DND-41 (cell line): ENCODE measurements at regions not wholly inside any gene's neighbourhood (a gene's known extent, or its start where the extent isn't known, plus 50 kb on each side); places are given as distances from the start of the nearest gene placed in this dataset.

ENCODE experiments used
- ATAC-seq: fragments of 200-7000 bp; cut with Tn5 transposase; 3 replicates; pipeline ENCODE4 v1.9.1; 2021; ENCODE audit warnings: low read depth; ENCODE audit not compliant: insufficient read depth
- DNase-seq: peaks from one replicate; pipeline ENCODE4 v3.0.0-alpha.2; 2020
- H2AFZ ChIP-seq: 2 replicates; pipeline ENCODE4 v1.6.0; 2012; ENCODE audit warnings: low read depth, low read length
- H3K27ac ChIP-seq: 2 replicates; pipeline ENCODE4 v1.5.1; 2012; ENCODE audit warnings: low read length, inconsistent platforms
- H3K27me3 ChIP-seq: fragments of 200-600 bp; sonication (generic); 2 replicates; pipeline ENCODE4 v1.6.0; 2012; ENCODE audit warnings: low read length, mild to moderate bottlenecking, inconsistent platforms; ENCODE audit not compliant: insufficient read depth, poor library complexity
- H3K36me3 ChIP-seq: 2 replicates; pipeline ENCODE4 v1.5.1; 2012; ENCODE audit warnings: low read length, inconsistent platforms; ENCODE audit not compliant: insufficient read depth
- H3K4me1 ChIP-seq: 2 replicates; pipeline ENCODE4 v1.5.1; 2012; ENCODE audit warnings: mild to moderate bottlenecking, low read length; ENCODE audit not compliant: insufficient read depth
- H3K4me2 ChIP-seq: 2 replicates; pipeline ENCODE4 v1.6.0; 2012; ENCODE audit warnings: mild to moderate bottlenecking, moderate library complexity, low read length, inconsistent platforms; ENCODE audit not compliant: insufficient read depth
- H3K4me3 ChIP-seq, 2 experiments: fragments of 200-600 bp in 1 of 2; shearing (Covaris generic) in 1 of 2; 2 replicates each; pipeline ENCODE4 v1.5.1; 2012 to 2016; ENCODE audit warnings: inconsistent platforms in 2 of 2, low read length in 2 of 2, mild to moderate bottlenecking in 2 of 2, low read depth in 1 of 2, moderate library complexity in 1 of 2
- H3K79me2 ChIP-seq: 2 replicates; pipeline ENCODE4 v1.6.0; 2012; ENCODE audit warnings: low read length, inconsistent platforms; ENCODE audit not compliant: insufficient read depth
- H3K9ac ChIP-seq: 2 replicates; pipeline ENCODE4 v1.6.0; 2012; ENCODE audit warnings: low read depth, mild to moderate bottlenecking, inconsistent platforms, low read length, moderate library complexity
- H3K9me3 ChIP-seq: 2 replicates; pipeline ENCODE4 v1.5.1; 2012; ENCODE audit warnings: low read length, moderate library complexity, mild to moderate bottlenecking, inconsistent platforms; ENCODE audit not compliant: insufficient read depth, severe bottlenecking
- H4K20me1 ChIP-seq: 2 replicates; pipeline ENCODE4 v1.6.0; 2012; ENCODE audit warnings: low read length; ENCODE audit not compliant: insufficient read depth
- EZH2 ChIP-seq: IDR thresholded peaks from 3 replicates; pipeline ENCODE4 v1.6.1; 2012; ENCODE audit warnings: borderline replicate concordance, low read depth, mild to moderate bottlenecking, moderate library complexity, low read length, inconsistent platforms; ENCODE audit not compliant: severe bottlenecking
- TF ChIP-seq, protein P1 (sequence below): IDR thresholded peaks from 2 replicates; pipeline ENCODE4 v1.5.1; 2012; ENCODE audit warnings: borderline replicate concordance, low read length, moderate library complexity, mild to moderate bottlenecking; ENCODE audit not compliant: poor library complexity, severe bottlenecking; ENCODE audit errors: extremely low read depth

DNA sequence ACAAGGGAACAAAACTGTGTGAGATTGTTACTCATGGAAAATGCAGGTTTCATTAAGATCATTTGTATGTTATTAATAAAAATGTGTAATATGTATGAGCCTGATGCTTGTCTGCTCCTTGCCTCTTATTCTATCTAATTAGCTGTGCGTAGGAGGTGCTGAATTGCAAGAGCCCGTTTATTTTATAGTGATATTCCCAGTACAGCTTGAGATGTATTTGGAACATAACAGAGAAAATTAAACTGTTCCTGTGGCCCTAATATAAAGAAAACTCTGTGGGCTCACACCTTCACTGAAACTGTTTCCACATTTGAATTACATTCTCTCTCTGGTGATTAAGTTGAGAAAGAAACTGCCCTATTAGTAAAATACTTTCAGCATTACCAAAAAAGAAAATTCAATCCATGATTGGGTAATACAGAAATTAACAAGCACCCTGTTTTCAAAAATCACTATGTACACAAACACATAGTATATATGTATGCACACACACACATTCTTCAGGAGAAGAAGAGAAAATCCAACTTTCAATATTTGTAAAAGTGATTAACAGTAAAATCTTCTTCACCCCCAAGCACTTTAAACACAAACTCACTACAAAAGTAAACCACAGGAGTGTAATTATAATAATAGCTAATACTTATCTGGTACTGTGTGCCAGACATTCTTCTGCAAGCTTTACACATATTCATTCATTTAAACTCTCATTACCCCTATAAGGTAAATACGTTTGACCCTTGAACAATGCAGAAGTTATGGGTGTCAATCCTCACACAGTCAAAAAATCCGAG, 233.2 kb downstream of the PHLDA1 start:
- ATAC-seq (no peak), DNase-seq (no peak)
- no peaks in the 10 kb centered on the region for H3K79me2 ChIP-seq
- no peaks in the 10 kb centered on the region for H4K20me1 ChIP-seq
- H3K27ac ChIP-seq: no peak overlapping the region
- TF ChIP-seq, protein P1, sequence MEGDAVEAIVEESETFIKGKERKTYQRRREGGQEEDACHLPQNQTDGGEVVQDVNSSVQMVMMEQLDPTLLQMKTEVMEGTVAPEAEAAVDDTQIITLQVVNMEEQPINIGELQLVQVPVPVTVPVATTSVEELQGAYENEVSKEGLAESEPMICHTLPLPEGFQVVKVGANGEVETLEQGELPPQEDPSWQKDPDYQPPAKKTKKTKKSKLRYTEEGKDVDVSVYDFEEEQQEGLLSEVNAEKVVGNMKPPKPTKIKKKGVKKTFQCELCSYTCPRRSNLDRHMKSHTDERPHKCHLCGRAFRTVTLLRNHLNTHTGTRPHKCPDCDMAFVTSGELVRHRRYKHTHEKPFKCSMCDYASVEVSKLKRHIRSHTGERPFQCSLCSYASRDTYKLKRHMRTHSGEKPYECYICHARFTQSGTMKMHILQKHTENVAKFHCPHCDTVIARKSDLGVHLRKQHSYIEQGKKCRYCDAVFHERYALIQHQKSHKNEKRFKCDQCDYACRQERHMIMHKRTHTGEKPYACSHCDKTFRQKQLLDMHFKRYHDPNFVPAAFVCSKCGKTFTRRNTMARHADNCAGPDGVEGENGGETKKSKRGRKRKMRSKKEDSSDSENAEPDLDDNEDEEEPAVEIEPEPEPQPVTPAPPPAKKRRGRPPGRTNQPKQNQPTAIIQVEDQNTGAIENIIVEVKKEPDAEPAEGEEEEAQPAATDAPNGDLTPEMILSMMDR: no peak
- no peak for TF ChIP-seq EZH2
- H3K27me3 ChIP-seq: no peaks in the 10 kb centered on the region
- no peaks in the 10 kb centered on the region for H3K9me3 ChIP-seq
- no peak overlapping the region for H3K9ac ChIP-seq
- H3K4me1 ChIP-seq: no peaks in the 10 kb centered on the region
- H2AFZ ChIP-seq: no peak overlapping the region
- no peaks in the 10 kb centered on the region for H3K36me3 ChIP-seq
- H3K4me2 ChIP-seq: no peak overlapping the region
- no peak overlapping the region for H3K4me3 ChIP-seq

DNA sequence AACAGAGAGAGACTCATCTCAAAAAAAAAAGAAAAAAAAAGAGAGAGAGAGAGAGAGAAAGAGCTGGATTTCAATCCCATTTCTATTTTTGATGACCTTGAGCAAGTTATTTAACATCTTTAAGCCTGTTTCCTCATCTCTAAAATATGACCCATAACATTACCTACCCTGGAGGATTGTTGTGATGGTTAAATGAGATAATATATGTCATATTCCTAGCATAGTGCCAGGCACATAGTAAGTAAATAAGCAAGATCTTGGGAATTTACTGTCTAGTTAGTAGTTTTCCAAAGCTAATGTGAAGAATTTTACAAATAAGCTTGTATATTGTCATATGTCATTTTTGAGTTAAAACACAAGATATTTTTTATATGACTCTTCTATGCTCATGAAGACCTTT, 236.5 kb downstream of the PHLDA1 start:
- H3K9me3 ChIP-seq: no peaks in the 10 kb centered on the region
- DNase-seq (no peak), ATAC-seq (no peak)
- no peak overlapping the region for H3K4me3 ChIP-seq
- no peak overlapping the region for H3K27ac ChIP-seq
- H4K20me1 ChIP-seq: no peaks in the 10 kb centered on the region
- no peak overlapping the region for H3K4me2 ChIP-seq
- H3K9ac ChIP-seq: no peak overlapping the region
- H2AFZ ChIP-seq: no peak overlapping the region
- TF ChIP-seq, protein P1: no peak
- TF ChIP-seq EZH2: no peak
- no peaks in the 10 kb centered on the region for H3K4me1 ChIP-seq
- H3K36me3 ChIP-seq: no peaks in the 10 kb centered on the region
- no peaks in the 10 kb centered on the region for H3K79me2 ChIP-seq
- H3K27me3 ChIP-seq: no peaks in the 10 kb centered on the region

DNA sequence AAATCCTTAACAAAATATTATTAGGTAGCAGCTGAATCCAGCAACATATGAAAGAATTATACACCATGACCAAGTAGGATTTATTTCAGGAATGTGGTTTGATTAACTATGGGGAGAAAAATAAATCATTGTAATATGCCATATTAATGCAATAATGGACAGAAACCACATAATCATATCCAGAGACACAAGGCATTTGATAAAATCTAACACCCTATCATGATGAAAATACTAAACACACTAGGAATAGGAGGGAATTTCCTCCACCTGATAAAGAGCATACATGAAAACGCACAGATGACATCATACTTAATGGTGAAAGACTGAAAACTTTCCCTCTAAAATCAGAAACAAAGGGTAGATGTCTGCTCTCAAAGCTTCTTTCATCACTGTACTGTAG, 238.9 kb downstream of the PHLDA1 start:
- no peaks in the 10 kb centered on the region for H3K79me2 ChIP-seq
- no peaks in the 10 kb centered on the region for H3K27me3 ChIP-seq
- ATAC-seq (no peak), DNase-seq (no peak)
- no peak overlapping the region for H3K9ac ChIP-seq
- H3K4me3 ChIP-seq: no peak overlapping the region
- no peaks in the 10 kb centered on the region for H4K20me1 ChIP-seq
- TF ChIP-seq, protein P1: no peak
- TF ChIP-seq EZH2: no peak
- H2AFZ ChIP-seq: no peak overlapping the region
- H3K36me3 ChIP-seq: no peaks in the 10 kb centered on the region
- H3K27ac ChIP-seq: no peak overlapping the region
- no peak overlapping the region for H3K4me2 ChIP-seq
- H3K9me3 ChIP-seq: no peaks in the 10 kb centered on the region
- no peaks in the 10 kb centered on the region for H3K4me1 ChIP-seq
